ENCODE measurements at regions not wholly inside any gene's neighbourhood (a gene's known extent, or its start where the extent isn't known, plus 50 kb on each side); places are given as distances from the start of the nearest gene placed in this dataset.

DNA sequence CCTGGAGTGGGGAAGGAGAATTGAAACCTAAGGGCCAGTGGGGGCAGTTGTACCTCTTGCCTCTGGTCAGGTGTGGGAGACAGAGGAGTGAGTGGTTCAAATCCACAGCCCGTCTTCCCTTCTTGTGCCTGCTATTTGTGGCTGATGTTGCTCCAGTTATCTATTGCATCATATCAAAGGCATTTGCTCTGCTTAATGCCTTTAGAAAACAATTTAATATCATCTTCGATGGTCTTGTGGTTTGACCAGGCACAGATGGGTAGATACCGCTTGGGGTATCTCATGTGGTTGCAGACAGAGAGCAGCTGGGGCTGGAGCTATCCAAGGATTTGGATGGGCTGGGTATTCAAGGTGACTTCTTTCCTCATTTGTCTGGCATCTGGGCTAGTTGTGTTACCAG lies 376.1 kb upstream of the RBFOX1 start:
- TF ChIP-seq POLR2AphosphoS5 (IDR thresholded peaks at IDR 0.05) (no peak), POLR2A (IDR thresholded peaks at IDR 0.05) (no peak)
- Histone ChIP-seq H3K27me3 (no peaks in the 10 kb centered on the region), H3K27ac (no peak overlapping the region), H3K4me1 (no peaks in the 10 kb centered on the region), H3K9me3 (no peaks in the 10 kb centered on the region), H3K36me3 (no peaks in the 10 kb centered on the region), H3K4me3 (no peak overlapping the region)
- DNase-seq (ENCODE audit: low spot score in 2 of 2): no peak
- intact Hi-C loops (cut with DNase I; ENCODE audit: low total_unique reads): no loop called here

DNA sequence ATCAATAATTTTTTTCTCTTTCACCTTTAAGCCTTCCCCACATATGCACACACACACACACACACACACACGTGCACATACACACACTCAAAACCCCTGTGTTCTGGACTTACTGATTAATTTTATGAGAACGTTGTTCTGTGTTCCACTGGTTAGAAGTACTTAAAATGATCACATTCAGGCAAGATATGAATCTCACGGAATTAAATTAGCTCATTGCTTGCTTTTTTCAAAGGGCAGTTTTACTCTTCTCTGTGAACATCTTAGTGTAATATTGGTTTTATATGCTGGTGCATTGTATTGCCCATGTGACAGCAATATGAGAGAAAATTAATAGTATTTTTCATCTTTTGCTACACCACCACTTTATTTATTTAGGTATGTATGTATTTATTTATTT lies 377.3 kb upstream of the RBFOX1 start:
- DNase-seq (ENCODE audit: low spot score in 2 of 2): no peak
- H3K27me3 ChIP-seq: no peaks in the 10 kb centered on the region
- H3K27ac ChIP-seq: no peak overlapping the region
- no peaks in the 10 kb centered on the region for H3K4me1 ChIP-seq
- TF ChIP-seq, protein P1, sequence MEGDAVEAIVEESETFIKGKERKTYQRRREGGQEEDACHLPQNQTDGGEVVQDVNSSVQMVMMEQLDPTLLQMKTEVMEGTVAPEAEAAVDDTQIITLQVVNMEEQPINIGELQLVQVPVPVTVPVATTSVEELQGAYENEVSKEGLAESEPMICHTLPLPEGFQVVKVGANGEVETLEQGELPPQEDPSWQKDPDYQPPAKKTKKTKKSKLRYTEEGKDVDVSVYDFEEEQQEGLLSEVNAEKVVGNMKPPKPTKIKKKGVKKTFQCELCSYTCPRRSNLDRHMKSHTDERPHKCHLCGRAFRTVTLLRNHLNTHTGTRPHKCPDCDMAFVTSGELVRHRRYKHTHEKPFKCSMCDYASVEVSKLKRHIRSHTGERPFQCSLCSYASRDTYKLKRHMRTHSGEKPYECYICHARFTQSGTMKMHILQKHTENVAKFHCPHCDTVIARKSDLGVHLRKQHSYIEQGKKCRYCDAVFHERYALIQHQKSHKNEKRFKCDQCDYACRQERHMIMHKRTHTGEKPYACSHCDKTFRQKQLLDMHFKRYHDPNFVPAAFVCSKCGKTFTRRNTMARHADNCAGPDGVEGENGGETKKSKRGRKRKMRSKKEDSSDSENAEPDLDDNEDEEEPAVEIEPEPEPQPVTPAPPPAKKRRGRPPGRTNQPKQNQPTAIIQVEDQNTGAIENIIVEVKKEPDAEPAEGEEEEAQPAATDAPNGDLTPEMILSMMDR (IDR thresholded peaks at IDR 0.05): no peak
- TF ChIP-seq POLR2AphosphoS5 (IDR thresholded peaks at IDR 0.05): no peak
- TF ChIP-seq POLR2A (IDR thresholded peaks at IDR 0.05): no peak
- H3K4me3 ChIP-seq: no peak overlapping the region
- no peaks in the 10 kb centered on the region for H3K9me3 ChIP-seq
- intact Hi-C loops (cut with DNase I; ENCODE audit: low total_unique reads): no loop called here
- no peaks in the 10 kb centered on the region for H3K36me3 ChIP-seq

DNA sequence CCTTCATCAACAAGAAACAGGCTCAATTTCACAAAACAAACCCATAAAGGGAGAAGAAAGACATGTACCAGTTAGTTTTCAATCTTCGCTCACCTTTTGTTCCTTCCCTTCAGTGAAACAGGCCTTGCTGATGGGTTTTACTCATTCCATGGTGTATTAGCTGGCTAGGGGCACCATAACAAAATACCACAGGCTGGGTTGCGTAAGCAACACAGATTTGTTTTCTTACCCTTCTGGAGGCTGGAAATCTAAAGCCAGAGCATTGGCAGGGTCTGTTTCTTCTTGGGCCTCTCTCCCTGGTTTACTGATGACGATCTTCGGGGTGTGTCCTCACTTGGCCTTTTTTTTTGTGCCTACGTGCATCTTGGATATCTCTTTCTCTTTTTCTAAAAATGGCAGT lies 383.4 kb upstream of the RBFOX1 start:
- Histone ChIP-seq H3K36me3 (no peaks in the 10 kb centered on the region), H3K27me3 (no peaks in the 10 kb centered on the region), H3K27ac (no peak overlapping the region), H3K9me3 (no peaks in the 10 kb centered on the region), H3K4me1 (no peaks in the 10 kb centered on the region), H3K4me3 (no peak overlapping the region)
- DNase-seq (ENCODE audit: low spot score in 2 of 2): no peak
- TF ChIP-seq POLR2AphosphoS5 (IDR thresholded peaks at IDR 0.05) (no peak), POLR2A (IDR thresholded peaks at IDR 0.05) (no peak)
- TF ChIP-seq, protein P1 (IDR thresholded peaks at IDR 0.05): no peak
- intact Hi-C loops (cut with DNase I; ENCODE audit: low total_unique reads): loop anchor here (5.0 kb wide), 1 partner anchor 313 kb away; no protein-coding TSS in a partner anchor

DNA sequence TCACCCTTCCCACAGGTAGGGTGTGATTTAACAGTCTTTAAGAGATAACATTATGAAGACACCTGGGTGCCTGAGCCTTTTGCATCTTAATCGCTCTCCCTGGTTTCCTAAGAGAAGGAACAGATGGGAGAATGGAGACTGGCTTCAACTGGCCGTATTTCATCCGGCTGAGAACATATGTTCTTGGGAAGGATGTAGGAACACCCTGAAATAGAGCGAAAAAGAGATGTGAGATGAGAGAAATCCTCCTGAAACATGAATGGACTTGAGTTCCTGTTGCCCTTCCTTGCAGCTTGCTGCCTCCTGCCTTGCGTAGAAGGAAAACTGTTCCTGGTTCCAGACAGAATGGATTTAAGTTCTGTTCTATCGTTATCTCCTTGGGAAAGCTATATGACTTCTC lies 385.4 kb upstream of the RBFOX1 start:
- H3K4me1 ChIP-seq: no peaks in the 10 kb centered on the region
- no peak overlapping the region for H3K27ac ChIP-seq
- TF ChIP-seq POLR2AphosphoS5 (IDR thresholded peaks at IDR 0.05): no peak
- TF ChIP-seq POLR2A (IDR thresholded peaks at IDR 0.05): no peak
- TF ChIP-seq, protein P1 (IDR thresholded peaks at IDR 0.05): no peak
- no peak overlapping the region for H3K4me3 ChIP-seq
- H3K36me3 ChIP-seq: no peaks in the 10 kb centered on the region
- intact Hi-C loops (cut with DNase I; ENCODE audit: low total_unique reads): loop anchor here (5.0 kb wide), 1 partner anchor 315 kb away; no protein-coding TSS in a partner anchor
- no peaks in the 10 kb centered on the region for H3K27me3 ChIP-seq
- no peaks in the 10 kb centered on the region for H3K9me3 ChIP-seq
- no peak for DNase-seq (ENCODE audit: low spot score in 2 of 2)

DNA sequence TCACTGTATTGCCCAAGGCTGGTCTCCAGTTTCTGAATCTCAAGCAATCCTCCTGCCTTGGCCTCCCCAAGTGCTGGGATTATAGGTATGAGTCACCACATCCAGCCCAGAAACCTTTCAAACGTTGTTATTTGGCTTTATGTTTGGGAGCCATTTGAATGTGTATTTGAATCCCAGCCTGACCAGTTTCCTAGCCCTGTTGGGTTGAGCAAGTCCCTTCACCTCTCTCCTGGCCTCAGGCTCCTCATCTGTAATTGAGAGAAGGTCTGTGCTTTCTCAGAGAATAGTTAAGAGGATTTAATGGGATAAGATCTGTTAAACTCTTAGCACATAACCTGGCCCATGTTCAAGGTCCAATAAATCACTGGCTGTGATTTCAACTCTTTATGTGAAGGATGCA lies 385.8 kb upstream of the RBFOX1 start:
- intact Hi-C loops (cut with DNase I; ENCODE audit: low total_unique reads): loop anchor here (5.0 kb wide), 1 partner anchor 315 kb away; no protein-coding TSS in a partner anchor
- DNase-seq (ENCODE audit: low spot score in 2 of 2): no peak
- Histone ChIP-seq H3K9me3 (no peaks in the 10 kb centered on the region), H3K4me1 (no peaks in the 10 kb centered on the region), H3K4me3 (no peak overlapping the region), H3K36me3 (no peaks in the 10 kb centered on the region), H3K27me3 (no peaks in the 10 kb centered on the region), H3K27ac (no peak overlapping the region)
- TF ChIP-seq, protein P1 (IDR thresholded peaks at IDR 0.05): no peak
- TF ChIP-seq POLR2AphosphoS5 (IDR thresholded peaks at IDR 0.05) (no peak), POLR2A (IDR thresholded peaks at IDR 0.05) (no peak)

DNA sequence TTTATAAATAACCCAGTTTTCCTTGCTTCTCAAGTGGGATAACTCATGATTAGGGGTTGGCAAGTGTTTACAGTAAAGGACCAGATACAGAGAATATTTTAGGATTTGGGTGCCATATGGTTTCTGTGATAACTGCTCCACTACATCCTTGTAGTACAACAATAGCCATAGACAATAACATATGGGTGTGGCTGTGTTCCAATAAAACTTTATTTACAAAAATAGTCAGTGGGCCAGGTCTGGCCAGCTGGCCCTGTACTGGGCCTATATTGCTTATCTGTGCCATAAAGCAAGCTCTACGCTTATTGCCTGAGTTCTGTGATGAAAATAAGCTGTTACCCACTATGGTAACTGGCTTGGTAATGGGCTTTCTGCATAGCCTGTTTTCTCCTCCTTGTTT lies 386.5 kb upstream of the RBFOX1 start:
- no peaks in the 10 kb centered on the region for H3K4me1 ChIP-seq

More for the DNA sequence above, 386.5 kb upstream of the RBFOX1 start:
- Histone ChIP-seq H3K9me3 (no peaks in the 10 kb centered on the region), H3K36me3 (no peaks in the 10 kb centered on the region), H3K27ac (no peak overlapping the region), H3K4me3 (no peak overlapping the region), H3K27me3 (no peaks in the 10 kb centered on the region)
- no peak for TF ChIP-seq POLR2AphosphoS5 (IDR thresholded peaks at IDR 0.05)
- TF ChIP-seq, protein P1 (IDR thresholded peaks at IDR 0.05): no peak
- TF ChIP-seq POLR2A (IDR thresholded peaks at IDR 0.05): no peak
- DNase-seq (ENCODE audit: low spot score in 2 of 2): no peak
- intact Hi-C loops (cut with DNase I; ENCODE audit: low total_unique reads): loop anchor here (5.0 kb wide), 1 partner anchor 316 kb away; no protein-coding TSS in a partner anchor

All from breast epithelium (tissue), 4 donors.